ENCODE measurements at regions not wholly inside any gene's neighbourhood (a gene's known extent, or its start where the extent isn't known, plus 50 kb on each side); places are given as distances from the start of the nearest gene placed in this dataset.

- no peak for DNase-seq
Measured at GRCh38 chr14:98297567-98297966, 974.4 kb downstream of the BCL11B start.

- no peak for DNase-seq
Measured at GRCh38 chr14:98298481-98299244, 973.3 kb downstream of the BCL11B start.

- DNase-seq, result no peak
Measured at GRCh38 chr14:98301681-98302080, 970.3 kb downstream of the BCL11B start.

GRCh38 chr14:98304574-98304973, 967.4 kb downstream of the BCL11B start:
- no peak for DNase-seq

GRCh38 chr14:98309591-98309990, 962.4 kb downstream of the BCL11B start:
- DNase-seq, result no peak

DNA sequence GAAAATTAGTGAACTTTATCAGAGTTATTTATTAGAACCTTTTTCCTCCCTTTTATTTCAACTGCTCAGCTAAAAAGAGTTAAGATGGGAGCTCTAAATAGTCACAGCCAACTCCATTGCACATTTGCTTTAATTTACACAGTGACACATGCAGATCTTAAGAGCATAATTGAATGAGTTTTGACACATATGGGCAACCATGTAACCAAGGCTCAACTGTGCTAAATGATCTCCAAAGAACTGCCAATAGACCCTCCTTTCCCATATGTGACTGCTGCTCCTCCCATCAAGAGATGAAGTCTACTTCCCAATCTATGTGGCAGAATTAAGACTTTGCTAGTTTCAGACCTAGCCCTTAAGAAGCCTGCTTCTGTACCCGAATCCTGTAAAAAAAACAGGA, 960.0 kb downstream of the BCL11B start:
- no peak for DNase-seq

- no peak for DNase-seq
Measured at GRCh38 chr14:98321841-98322240, 950.2 kb downstream of the BCL11B start.

DNA sequence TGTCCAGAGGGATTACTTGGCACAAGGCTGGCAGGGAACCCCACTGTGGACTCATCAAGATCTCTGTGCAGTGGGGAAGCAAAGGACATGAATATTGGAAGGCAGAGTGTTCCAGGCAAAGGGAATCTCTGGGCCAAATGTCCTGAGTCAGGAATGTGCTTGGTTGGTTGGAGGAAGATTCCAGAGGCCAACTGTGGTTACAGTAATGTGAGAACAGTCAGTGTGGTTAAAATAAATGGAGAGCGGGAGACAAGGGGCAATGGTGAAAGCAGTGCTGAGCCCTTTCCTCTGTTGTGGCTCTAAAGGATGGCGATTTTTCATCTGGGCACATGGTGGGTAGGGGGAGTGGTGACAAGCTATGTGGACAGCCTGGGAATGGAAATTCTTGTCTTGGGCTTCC, 948.2 kb downstream of the BCL11B start:
- DNase-seq, result no peak

DNA sequence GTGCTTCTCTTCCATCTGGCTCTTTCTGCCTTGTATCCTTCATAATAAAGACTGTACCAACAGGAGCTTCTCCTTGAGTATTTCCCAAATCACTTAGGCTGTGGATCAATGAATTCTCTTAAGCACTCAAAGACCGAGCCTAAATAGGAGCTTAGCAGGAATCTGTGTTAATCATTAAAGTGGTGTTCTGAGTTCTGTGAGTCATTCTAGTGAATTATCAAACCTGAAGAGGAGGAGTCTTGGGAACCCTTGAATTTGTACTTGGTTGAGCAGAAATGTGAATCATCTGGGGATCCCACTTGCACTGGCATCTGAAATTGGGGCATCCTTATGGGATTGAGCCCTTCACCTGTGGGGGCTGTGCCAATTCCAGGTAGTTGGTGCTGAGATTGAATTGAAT, 946.2 kb downstream of the BCL11B start:
- DNase-seq, result no peak

DNA sequence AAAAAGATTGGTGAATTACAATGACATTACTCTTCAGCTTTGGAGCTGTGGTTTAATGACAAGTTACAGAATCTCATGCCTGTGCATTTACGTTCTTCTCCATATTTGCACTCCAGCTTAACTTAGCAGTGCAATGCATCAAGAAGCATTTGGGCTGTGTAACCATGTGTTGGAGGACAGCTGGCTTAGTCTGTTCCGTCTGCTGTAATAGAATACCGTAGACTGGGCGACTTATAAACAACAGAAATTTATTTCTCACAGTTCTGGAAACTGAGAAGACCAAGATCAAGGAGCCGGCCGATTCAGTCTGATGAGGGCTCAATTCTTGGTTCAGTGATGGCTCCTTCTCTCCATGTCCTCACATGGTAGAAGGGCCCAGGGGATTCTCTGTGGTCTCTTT, 943.5 kb downstream of the BCL11B start:
- DNase-seq, result no peak

DNA sequence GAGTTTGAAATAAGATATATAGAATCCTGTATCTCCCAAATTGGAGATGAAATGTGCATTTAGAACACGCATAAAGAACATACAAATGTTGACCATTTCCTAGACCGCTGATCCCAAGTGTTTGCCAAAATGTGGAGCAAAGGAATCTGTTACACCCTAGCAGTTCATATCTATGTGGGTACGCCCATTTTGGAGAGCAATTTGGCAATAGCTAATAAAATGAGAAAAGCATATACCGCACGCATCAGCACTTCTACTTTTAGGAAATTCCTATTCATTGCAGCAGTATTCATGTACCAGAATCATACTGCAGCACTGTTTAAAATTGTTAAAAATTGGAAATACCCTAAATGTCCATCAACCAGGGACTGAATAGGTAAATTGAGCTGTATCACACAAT, 937.8 kb downstream of the BCL11B start:
- no peak for DNase-seq

DNA sequence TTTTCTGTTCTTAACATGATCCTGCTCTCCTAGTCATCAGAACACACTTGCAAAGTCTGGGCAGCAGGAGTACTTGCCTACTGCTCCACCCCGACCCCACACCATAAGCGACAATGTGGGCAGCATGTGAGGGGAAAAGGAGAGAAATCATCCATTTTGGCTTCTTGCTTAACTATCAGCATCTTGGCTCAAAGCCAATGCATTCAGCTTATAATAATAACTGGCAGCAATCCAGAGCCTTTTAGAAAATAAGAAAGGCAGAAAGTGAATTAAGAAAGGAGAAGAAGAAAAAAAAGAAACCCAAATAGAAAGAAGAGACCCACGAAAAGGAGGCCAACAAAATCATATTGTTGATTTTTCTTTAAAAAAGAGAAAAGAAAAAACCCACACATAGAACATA, 930.8 kb downstream of the BCL11B start:
- no peak for DNase-seq

- DNase-seq, result no peak
Measured at GRCh38 chr14:98345161-98345560, 926.8 kb downstream of the BCL11B start.

- no peak for DNase-seq
Measured at GRCh38 chr14:98347686-98348085, 924.3 kb downstream of the BCL11B start.

GRCh38 chr14:98348505-98348904, 923.5 kb downstream of the BCL11B start:
- DNase-seq, result no peak

DNA sequence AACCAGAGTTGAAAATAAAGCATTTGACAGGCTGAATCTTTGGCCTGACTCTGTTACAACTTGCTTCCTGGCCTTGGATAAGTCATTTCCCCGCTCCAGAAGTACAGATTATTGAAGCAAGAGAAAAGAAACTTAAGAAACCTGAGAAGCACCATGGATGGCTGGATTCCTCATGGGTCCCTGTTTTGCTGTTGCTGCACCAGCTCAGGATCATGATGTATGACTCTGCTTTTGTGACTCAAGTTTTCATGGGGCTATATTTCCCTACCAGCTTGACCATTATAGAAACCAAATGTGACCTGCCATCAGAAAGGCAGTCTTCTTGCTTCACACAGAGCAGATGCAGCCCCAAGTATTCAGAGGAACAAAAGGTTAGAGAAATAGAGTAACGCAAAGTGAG, 921.8 kb downstream of the BCL11B start:
- no peak for DNase-seq

GRCh38 chr14:98364961-98365360, 907.0 kb downstream of the BCL11B start:
- no peak for DNase-seq

GRCh38 chr14:98366429-98366828, 905.6 kb downstream of the BCL11B start:
- no peak for DNase-seq

GRCh38 chr14:98368221-98368620, 903.8 kb downstream of the BCL11B start:
- no peak for DNase-seq

DNA sequence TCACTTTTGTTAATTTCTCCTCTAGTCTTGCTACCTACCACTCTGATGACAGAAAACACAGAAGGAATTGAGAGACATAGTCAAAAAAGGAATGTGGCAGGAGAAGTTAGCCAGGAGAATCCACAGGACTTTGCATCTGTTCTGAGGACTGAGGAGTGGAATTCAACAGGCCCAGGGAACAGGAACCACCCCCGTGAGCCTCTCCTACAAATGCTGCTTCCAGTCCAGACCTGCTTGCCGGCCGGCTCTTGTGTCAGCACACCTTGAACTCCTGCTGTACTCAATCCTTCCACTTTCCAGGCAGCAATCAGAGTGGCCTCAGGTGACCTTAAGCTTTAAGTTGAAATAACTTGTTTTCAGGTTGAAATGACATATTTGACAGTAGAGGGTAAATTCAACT, 903.1 kb downstream of the BCL11B start:
- DNase-seq, result no peak

DNA sequence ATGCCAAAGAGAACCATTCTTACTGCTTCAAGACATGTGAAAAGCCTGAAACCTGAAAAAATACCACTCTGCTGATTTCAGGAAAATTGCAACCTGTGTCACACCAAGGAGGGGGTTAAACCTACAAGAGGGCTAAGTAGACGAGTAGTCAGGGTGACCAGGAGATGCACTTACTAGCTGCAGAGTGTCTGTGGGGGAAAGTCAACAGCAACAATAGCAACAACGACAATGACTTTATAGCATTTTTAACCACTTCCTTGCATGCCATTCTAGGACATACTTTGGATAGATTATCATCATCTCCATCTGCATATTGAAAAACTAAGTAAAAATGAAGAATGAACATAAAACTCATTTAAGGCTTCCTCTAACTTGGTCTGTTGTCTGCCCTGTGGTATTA, 902.7 kb downstream of the BCL11B start:
- DNase-seq, result no peak

DNA sequence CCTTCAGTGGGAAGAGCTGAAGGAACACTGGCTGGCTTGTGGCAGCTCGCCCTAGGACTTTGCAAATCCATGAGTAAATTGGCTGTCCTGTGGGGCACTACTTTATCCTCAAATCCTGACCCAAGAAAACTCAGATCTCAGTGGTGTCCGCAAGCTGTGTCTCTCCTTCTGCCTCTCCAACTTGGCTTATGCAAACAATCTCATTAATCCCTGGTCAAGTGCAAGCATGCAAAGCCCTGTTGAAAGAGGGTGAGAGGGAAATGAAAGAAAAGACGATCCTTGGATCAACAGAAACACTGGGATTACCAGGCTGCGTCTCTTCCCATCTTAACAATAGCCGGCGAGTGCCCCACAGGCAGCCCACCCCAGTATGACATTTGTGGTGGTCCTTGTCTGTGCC, 901.6 kb downstream of the BCL11B start:
- no peak for DNase-seq

DNA sequence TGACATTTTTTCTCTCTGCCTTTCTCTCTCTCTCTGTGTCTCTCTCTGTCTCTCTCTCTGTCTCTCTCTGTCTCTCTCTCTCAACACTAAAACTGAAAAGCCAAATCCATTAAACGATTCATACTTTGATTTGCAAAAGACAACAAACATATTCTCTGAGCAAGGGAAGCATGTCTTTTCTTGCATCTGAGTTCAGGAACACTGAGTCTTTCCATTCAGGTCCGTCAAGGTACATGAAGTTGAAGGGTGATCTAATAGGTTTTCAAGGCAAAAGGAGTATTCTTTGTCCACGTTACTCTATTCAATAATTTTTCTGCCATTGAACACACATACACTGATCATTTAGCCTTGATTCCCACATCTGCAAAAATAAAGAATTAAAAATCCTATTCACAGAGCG, 900.9 kb downstream of the BCL11B start:
- DNase-seq, result no peak

DNA sequence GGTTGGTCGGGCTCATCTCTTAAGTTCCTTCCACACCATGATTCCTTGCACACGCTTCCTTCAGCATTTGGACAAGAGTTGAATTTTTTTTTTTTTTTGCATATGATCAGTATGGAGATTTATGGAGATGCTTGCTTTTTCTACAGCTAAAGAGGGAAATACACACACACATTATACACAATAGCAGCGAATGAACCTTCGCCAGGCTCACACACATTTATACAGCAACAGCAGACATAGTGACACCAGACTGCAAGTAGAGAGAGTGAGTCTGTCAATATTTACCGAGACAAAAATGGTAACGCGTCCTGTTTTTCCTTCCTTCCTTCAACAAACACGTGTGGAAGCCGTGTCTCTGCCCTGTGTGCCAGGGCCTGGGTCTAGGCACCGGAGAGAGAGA, 897.9 kb downstream of the BCL11B start:
- DNase-seq, result no peak

DNA sequence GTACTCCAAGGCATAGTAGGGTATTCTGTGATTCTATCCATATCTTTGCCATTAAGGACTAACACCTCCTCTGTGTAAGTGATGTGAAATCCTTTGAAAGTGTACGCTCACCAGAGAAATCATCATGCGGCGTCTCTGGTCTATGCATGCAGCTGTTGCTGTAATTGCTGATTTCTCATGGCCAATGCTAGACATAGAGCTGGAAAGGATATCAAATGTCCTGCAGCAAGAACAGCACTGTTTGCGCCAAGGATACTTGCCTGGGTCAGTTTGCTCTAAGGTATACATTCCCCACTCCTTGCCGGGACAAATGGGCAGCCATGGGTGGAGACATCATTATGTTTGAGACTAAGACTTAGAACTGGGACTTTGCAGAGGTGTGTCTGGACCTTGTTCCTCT, 896.4 kb downstream of the BCL11B start:
- DNase-seq, result no peak

DNA sequence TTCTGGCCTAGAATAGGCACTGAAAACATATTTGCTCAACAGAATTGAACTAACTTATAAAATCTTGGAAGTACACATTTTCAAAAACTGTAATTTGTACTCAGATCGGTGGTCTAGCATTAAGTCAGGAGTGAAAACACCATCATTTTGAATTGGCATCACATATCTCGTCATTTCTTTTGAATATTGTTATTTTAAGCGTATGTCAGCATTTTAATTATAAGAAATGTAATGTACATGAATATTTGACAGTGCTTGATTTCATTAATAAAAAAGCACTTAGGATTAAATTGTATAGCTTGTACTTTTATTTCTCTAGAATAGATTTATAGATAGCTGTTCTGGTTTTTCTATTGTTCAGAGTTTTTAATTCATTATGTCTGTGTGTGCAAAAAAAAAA, 892.2 kb downstream of the BCL11B start:
- no peak for DNase-seq

All from GF-D8 (cell line).